GM19043 (cell line): ENCODE measurements at regions not wholly inside any gene's neighbourhood (a gene's known extent, or its start where the extent isn't known, plus 50 kb on each side); places are given as distances from the start of the nearest gene placed in this dataset.

ENCODE experiments used
- ATAC-seq: cut with Tn5 transposase; IDR thresholded peaks from one replicate; pipeline ENCODE4 v1.9.1; 2021; ENCODE audit warnings: low read depth; ENCODE audit not compliant: unreplicated experiment

DNA sequence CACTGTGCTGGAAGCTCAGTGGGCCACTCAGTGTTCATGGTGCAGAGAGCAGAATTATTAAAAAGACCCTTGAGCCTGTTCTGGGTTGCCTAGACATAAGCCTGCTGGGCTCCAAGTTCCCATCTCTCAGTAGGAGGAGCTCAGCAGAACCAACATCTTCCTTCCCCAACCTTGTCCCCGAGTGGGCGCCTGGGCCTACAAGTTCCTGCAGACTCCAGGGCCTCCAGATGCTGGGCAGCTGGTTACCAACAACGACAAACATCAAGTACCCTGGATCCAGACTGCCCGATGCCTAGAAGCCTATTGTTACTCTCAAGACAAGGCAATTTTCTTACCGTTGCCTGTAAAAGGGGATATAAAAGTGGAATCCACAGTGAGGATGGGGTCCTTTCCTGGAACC is 214.2 kb downstream of the HAUS1 start:
- ATAC-seq = no peak

DNA sequence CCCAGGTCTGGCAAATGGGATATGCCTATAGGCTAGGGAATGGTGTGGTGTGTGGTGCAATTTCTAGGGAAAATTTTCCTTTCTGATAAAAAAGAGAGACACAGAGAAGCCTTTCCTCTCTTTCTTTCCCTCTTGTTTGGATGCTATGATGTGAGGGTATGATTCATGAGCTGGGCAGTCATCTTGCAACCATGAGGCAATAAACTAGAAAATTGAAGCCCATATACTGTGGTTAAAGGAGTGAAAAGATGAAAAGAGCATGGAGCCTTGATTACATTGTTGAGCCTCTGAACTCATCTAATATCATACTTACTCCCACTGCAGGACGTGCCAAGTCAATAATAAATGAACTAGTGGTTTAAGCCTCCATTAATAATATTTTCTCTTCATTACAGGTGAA is 215.6 kb downstream of the HAUS1 start:
- no peak for ATAC-seq

- ATAC-seq = no peak
Observed at GRCh38 chr18:46320297-46320696, 216.1 kb downstream of the HAUS1 start.

DNA sequence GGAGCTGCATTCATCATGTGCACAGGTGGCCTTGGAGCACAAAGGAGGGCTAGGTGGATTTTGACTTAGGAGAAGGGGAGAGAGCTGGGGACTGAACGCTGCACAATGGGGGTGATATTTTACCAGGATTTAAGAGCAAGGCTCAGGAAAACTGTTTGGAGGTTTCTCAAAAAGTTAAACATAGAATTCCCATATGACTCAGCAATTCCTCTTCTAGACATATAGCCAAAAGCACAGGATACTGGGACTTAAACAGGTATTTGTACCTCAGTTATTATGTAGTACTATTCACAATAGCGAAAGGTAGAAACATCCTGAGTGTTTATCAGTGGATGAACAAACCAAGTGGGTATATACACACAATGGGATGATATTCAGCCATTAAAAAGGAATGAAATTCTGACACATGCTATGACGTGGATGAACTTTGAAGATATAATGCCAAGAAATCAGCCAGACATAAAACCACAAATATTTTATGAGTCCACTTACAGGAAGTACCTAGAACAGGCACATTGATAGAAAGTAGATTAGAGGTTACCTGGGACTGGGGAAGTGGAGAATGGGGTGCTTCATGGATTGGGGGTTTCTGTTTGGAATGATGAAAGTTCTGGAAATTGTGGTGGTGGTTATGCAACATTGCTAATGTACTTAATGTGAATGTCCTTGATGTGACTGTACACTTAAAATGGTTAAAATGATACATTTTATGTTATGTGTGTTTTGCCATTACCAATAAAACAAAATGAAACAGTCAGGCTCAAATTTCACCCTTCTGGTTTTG is 216.9 kb downstream of the HAUS1 start:
- ATAC-seq = no peak

DNA sequence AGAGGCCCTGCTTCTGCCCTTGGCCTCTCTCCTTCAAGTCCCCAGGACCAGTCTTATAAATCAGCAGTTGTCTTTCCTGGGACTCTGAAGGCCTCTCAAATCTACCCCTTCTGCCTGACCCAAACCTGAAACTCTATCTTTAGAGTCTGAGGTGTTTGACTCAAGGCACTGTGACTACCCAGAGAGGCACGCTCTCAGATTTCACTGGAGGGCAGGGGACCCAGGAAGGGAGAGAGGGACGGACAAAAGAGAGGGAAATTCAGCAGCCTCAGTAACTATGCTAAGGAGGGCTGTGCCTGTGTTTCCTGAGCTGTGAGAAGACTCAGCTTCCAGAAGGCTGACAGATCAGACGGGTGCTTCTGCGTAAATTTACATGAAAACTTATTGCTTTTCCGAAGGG is 217.8 kb downstream of the HAUS1 start:
- no peak for ATAC-seq

GRCh38 chr18:46322411-46322891 is 218.3 kb downstream of the HAUS1 start:
- ATAC-seq = no peak

- no peak for ATAC-seq
Observed at GRCh38 chr18:46322941-46323340, 218.8 kb downstream of the HAUS1 start.

GRCh38 chr18:46324087-46324955 is 220.1 kb downstream of the HAUS1 start:
- no peak for ATAC-seq

DNA sequence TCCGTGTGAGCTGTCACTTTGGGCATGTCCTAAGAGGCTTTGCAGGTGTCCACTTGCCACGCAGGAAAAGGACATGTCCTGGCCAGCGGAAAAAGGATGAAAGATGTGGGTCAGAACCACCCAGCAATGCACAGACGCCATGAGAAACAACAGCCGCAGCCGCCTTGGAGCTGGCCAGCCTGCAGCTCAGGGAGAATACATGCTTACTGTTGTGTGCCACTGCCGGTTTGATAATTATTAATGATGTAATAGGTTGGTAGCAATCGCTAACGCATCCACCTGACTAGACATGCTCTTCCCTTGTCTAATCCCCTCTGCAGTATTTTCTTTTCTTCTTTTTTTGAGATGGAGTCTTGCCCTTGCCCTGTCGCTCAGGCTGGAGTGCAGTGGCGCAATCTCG is 221.7 kb downstream of the HAUS1 start:
- ATAC-seq = no peak

DNA sequence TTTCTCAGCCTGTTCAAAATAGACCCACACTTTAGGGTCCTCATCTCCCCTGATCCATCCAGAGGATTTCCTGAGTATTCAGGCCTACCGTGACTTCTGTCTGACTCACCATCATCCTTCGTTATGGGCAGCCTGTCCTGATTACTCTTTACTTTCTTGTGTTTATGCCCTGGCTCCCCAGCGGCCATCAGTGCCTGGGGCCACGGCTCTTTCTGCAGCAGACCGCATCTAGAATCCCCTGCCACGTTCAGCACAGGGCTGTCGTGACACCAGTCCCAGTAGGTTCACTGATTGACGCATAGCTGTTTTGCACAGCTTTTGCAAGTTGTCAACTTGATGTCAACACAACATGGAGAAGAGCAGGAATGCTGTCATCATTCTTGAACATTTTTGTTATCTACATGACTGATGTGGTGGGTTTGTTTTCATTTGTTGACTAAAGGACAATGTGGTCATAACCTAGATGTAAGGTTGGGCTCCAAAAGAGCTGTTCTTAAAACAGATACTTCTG is 225.6 kb downstream of the HAUS1 start:
- no peak for ATAC-seq

GRCh38 chr18:46331316-46331715 is 227.1 kb downstream of the HAUS1 start:
- no peak for ATAC-seq

GRCh38 chr18:46332286-46332801 is 228.2 kb downstream of the HAUS1 start:
- no peak for ATAC-seq

DNA sequence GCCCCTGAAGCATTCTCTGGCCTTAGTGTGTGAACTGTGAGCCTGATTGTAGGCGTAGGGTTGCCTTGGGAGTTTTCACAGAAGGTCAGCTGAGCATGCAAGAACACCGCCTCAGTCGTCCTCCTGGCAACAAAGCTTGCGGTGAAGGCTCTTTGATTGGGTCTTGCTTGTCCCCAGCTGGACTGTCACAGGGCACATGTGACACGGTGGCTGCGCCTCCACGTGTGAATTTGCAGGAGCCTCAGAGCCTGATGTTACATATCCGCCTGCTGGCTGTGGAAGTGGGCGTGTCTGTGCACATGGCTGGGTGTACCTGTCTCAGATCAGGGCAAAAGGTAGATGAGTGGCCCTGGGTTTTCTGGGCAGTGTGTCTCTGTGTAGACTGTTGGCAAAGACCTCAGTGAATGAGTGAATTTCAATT is 228.7 kb downstream of the HAUS1 start:
- ATAC-seq = no peak

- no peak for ATAC-seq
Observed at GRCh38 chr18:46333431-46334135, 229.4 kb downstream of the HAUS1 start.

- ATAC-seq = no peak
Observed at GRCh38 chr18:46334868-46335281, 230.7 kb downstream of the HAUS1 start.

GRCh38 chr18:46335534-46336101 is 231.4 kb downstream of the HAUS1 start:
- no peak for ATAC-seq

DNA sequence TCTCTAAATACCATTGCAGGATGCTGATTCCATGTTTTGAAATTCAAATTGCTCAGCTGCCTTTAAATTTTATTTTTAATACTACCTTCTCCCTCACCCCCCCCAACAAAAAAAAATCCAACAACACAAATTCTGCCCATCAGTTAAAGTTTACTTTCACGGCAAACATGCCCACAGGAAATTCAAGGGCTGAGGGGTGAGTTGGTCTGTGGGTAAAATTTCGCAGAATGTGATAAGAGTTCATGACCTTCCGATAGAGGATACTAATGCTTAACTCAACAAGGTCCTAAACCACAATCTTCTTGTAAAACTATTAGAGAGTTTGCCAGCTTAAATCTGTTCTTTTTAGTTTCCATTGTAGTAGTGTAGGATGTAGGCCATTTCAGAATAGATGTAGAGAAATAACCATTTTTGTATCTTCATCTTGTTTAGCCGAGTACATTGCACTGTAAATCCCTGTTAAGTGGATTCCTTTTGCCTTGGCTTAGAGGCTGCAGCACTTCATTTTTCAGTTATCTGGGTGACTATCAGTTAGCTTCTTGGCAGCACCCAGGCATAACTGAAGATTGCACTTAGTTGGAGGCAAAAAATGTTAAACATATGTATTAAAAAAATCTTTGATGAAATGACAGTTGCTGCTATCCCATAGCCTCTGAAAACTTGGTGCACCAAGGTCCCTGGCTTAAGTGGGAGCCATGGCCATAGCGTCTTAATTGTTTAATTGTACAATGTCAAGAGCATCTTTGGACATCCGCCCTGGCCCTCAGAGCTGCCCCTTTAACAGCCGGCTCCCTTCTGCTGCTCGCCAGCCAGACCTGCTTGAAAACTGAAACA is 232.3 kb downstream of the HAUS1 start:
- no peak for ATAC-seq

GRCh38 chr18:46337271-46337670 is 233.1 kb downstream of the HAUS1 start:
- ATAC-seq = no peak

- ATAC-seq = no peak
Observed at GRCh38 chr18:46338205-46338604, 234.0 kb downstream of the HAUS1 start.
